GM19023 (cell line): ENCODE measurements at regions not wholly inside any gene's neighbourhood (a gene's known extent, or its start where the extent isn't known, plus 50 kb on each side); places are given as distances from the start of the nearest gene placed in this dataset.
A peak's percentile ranks its signal among the peaks of the same experiment; 100 is the strongest.

ENCODE experiments used
- ATAC-seq: cut with Tn5 transposase; IDR thresholded peaks from one replicate; pipeline ENCODE4 v1.9.1; 2021; ENCODE audit warnings: mild to moderate bottlenecking, moderate library complexity; ENCODE audit not compliant: unreplicated experiment

- ATAC-seq: peak; percentile 56
Measured at GRCh38 chr3:31004025-31004678, 109.7 kb upstream of the GADL1 start.

- no peak for ATAC-seq
Measured at GRCh38 chr3:31008994-31009393, 114.5 kb upstream of the GADL1 start.

DNA sequence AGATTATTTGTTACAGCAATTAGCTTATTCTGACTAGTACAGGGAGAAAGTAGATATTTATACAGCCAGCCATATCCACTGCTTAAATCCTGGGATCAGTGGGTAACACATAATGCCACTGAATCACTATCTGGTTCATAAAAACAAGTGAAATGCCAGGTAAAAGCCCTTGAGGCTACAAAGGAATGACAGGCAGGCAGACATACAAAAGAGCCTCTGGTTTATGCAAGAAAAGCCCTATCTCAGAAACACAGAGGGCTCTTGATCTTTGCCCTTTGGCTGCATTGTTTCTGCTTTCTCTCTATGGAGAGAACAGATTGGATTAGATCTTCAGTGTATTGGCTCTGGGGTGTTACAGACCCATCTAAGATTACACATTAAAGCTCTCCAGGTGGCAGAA is 115.4 kb upstream of the GADL1 start:
- ATAC-seq: no peak

DNA sequence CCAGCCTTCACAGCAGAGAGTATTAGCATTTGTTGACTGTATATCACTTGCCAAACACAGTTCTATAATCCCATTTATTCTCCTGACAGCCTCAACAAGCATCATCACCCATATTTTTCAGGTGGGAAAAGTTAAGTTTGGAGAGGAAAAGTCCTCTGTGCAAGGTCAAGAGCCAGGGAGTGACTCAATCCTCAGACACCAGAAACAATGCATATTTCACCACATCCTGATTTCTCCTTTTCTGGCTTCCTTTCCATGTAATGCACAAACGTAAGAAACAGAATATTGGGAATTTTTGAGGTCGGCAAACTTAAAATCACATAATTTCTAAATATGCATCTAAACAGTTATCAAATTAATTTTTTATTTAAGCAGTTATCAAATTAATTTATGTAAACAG is 116.0 kb upstream of the GADL1 start:
- no peak for ATAC-seq

- no peak for ATAC-seq
Measured at GRCh38 chr3:31011380-31011779, 116.9 kb upstream of the GADL1 start.

- ATAC-seq: no peak
Measured at GRCh38 chr3:31013090-31013489, 118.6 kb upstream of the GADL1 start.

- no peak for ATAC-seq
Measured at GRCh38 chr3:31013843-31014242, 119.4 kb upstream of the GADL1 start.

GRCh38 chr3:31014317-31015040 is 120.0 kb upstream of the GADL1 start:
- no peak for ATAC-seq

DNA sequence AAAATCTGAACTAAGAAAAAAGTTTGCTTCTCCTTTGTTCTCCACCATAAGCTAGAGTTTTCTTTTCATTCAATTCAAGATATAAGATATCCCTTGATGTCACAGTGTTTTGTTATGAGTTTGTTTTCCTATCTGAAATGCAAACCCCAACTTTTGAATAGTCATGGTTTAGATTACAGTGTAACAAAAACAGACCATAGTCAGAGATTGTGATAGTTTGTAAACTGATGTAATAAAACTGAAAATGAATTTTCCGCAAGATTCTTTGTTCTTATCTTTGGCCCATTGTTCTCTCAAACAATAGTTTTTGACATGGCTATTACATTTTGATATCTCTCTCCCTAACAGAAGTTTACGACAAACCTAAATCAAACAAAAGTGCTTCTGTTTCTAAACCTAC is 121.7 kb upstream of the GADL1 start:
- ATAC-seq: no peak

GRCh38 chr3:31022716-31023115 is 128.3 kb upstream of the GADL1 start:
- ATAC-seq: no peak

DNA sequence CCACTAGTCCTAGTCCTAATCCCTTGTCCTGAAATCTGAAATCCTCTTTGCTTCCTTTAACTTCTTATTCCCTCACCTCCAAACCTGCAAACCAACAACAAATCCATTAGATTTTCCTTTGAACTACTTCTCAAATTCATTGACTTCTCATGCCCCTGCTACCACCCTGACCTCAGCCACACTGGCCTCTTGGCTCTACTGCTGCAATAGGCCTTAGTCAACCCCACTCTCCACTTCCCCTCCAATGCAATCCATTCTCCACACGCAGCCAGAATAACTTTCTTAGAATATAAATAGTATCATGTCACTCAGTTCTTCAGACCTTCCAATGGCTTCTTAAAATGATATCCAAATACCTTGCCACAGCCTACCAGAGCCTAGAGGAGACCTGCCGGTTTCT is 131.1 kb upstream of the GADL1 start:
- no peak for ATAC-seq

- no peak for ATAC-seq
Measured at GRCh38 chr3:31027191-31027761, 132.8 kb upstream of the GADL1 start.

GRCh38 chr3:31027914-31028313 is 133.5 kb upstream of the GADL1 start:
- no peak for ATAC-seq

DNA sequence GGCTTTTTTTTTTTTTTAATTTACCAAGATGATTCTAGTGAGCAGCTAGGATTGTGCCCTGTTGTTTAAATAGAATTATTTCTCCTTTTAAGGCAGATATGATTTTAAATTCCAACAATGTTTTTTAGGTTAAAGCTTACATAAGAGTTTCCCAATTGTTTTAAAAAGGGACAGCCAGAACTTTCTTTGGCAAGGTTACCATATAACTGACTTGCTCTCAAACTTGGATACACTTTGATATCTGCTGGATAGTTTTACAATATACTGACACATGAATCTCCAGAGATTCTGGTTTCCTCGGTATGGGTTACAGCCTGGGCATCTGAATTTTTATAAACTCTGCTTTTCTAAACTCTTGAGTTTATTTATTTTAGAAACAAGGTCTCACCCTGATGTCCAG is 134.3 kb upstream of the GADL1 start:
- ATAC-seq: no peak

DNA sequence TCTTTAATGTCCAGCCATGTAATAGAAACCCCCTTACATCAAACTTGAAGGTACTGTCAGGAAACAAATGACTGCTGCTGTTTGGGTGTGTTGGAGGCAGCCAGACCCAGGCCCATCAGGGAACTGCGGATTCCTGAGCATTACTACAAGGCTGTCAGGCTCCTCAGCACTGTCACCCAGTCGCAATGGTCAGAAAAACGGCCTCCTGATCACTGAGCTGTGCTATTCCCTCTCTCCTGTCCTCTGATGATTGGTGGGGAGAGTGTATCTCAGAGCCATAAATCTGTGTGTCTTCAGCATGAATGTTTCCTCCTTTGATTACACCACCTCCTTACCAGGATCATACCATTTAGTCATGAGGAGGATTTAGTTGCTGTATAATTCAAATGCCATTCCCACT is 135.2 kb upstream of the GADL1 start:
- ATAC-seq: no peak

DNA sequence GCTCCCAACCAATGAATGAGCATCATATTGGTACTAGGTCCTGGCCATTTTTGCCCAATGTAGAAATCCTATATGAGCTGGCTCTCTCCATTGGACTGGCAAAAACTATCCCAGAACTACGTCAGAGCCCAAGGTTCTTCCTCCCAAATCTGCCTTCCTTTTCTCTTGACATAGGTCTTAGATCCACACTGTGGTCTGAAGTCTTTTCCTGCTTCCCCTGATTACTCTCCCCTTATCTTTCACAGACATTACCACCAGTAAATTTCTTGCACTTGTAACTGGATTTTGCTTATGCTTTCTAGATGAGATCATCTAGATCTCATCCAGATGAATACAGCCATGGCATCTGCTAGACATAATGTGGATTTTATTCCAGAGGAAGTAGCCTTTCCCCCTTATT is 141.2 kb upstream of the GADL1 start:
- ATAC-seq: no peak

DNA sequence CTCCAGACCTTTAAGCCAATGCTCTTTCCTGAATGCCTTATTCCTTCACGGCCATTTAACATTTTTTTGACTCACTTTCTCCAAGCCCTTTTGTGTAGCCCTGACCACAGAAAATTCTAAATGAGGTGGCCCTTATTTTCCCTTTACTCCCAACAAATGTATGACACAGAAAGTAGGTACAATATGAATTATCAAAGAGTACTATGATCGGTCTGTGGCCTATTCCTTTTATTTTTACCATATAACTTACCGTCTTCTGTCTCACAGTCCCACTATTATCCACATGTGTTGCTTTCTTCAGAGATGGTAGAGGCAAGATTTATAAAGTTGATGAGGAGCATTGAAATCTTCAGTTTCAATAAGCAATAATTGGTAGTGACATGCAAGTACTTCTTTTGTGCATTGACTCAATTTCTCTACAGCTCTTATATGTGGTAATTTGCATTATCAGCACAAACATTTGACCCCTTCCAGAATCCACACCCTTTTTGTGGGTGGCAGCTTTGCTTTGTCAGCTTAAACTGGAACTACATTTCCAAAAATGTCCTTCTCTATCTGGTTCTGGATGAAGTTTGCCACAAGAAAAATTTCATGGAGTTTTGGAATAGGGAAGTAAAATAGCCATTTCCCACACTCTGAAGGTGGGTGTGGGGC is 143.8 kb upstream of the GADL1 start:
- ATAC-seq: no peak

DNA sequence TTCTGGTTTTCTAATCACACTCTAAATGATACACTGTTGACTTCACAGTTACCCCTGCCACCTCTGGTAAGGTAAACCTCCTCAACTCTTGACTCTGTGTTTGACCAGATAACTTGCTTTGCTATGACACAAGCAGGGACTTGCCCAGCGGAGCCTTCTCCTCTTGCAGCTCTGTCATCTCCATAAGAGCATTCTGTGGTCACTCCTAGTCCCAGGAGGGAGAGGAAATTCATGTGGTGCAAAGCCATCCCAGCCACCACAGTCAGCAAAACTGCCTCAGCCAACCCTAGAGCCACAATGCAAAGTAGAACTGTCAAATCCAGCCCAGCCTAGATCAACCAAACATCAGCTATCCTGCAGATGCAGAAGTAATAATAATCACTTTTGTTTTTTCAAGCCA is 144.7 kb upstream of the GADL1 start:
- no peak for ATAC-seq

DNA sequence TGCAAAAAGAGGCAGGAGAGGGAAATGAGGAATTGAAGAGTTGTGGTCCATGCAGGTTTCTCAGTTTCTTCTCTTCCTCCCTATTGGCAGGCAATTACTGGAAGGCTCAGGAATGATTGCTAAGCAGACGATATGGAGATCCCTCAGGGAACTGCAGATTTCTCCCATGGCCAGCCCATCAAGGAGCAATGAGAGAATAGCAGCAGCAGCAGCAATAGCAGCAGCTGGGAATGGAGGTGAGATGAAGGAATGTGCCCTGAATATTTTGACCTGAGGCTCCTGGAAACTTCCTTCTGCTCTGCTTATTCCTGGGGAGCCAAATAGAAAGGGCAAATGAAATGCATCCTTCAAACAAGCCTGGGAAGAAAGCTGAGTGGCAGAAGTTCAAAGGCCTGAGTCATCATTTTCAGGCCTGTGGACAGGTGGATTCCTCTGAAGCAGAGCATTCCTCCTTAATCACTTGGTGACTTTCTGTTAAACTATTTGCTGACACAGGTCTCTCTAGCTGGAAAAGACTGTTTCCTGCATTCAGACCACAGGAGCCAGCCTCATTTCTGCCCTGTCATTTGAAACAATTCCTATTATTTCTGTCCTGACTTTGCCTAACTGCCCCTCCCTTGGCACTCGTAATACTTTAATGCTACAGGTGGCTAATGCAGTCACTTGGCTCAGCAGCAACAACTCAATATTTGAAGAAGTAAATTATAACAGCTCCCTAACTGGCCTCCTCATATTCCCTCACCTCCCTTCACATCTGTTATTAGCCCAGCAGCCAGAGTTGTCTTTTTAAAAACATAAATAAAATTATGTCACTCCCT is 146.9 kb upstream of the GADL1 start:
- no peak for ATAC-seq

DNA sequence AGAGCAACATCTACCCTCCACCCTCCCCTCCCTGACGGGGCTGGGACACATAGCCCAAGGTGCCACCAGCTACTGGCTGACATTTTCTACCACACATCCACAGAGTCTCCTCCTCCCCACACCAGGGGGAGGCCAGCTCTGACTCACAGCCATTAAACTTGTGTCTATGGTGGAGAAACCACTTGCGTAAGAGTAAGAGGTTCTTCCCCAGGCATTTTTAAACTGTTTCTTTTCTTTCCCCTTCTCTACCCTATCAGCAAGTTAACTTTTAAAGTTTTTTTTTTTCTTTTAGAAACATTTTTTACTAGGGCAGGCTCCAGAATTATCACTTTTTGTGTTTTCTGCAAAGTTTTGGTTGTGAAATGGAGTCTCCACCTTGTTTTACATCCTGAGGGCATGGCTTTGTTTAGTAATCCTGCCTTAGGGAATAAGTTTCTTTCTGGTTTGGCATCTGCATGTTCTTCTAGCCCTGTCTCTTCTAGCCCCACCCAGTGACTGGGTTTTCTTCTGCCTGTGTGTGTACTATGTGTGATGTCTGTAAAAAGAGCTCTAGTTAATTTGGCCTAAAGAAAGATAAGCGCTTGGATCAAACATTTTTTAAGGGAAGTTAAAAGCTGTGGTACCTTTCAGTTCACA is 148.8 kb upstream of the GADL1 start:
- ATAC-seq: no peak

DNA sequence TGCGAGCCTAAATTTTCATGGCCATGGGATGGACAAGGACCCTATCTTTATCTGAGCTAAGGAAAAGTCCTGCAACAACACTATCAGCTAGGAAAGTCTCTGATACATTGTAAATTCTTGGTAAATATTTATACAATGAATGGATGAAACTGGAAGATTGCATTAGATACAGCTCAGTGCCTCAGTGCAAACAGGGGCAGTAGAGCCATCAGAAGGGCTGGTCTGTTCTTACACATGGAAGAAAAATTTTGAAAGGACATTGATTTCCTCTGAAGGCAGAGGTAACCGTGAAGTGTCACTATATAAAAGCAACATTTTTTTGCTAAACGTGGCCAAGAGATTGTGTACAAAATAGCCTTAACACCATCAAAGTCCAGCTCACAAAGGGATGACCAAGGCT is 153.2 kb upstream of the GADL1 start:
- ATAC-seq: no peak
